GM21367 (cell line): ENCODE measurements at regions not wholly inside any gene's neighbourhood (a gene's known extent, or its start where the extent isn't known, plus 50 kb on each side); places are given as distances from the start of the nearest gene placed in this dataset.
"Not testable (repeated sequence)": the region's sequence is repeated elsewhere in the genome, so short reads cannot be mapped to it uniquely, and the experiment has no call there.

Experiments used
- ATAC-seq: cut with Tn5 transposase; IDR thresholded peaks from one replicate; pipeline ENCODE4 v1.9.1; 2021; ENCODE audit not compliant: unreplicated experiment

DNA sequence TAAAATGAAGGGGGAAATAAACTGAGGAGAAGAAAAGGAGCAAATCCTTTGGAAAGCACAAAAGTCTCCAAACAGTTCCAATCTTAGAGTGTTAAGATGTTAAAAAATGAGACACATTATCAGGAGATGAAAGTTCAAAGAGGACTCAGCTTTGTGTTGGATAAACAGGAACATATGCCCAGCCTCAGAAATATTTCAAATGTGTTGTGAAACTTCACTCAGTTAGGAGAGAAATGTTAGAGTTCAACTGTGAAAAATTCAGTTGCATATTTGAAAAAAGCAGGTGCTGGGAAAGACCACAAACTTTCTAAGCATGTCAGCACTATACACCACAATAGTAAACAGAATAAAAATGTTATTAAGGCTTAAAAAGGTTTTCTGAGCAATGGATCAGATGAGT is 136.8 kb upstream of the PRKD1 start:
- ATAC-seq, result no peak

DNA sequence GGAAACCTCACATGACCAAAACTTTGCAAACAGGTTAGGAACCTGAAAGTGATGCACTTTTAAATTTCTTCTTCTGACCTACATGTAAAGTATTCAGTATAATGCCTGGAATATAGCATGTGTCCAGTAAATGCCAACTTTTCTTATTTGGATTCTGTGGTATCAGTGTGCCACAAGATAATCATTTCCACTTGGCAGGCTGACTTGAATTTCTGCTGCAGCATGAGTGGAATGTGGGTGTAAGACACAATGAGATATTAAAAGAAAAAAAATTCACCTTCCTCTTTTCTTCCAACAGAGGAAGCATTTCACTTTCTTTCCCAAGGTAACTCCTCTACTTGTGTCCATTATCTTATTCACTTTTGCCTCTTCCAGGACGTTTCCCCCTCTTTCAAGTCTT is 141.9 kb upstream of the PRKD1 start:
- no peak for ATAC-seq

DNA sequence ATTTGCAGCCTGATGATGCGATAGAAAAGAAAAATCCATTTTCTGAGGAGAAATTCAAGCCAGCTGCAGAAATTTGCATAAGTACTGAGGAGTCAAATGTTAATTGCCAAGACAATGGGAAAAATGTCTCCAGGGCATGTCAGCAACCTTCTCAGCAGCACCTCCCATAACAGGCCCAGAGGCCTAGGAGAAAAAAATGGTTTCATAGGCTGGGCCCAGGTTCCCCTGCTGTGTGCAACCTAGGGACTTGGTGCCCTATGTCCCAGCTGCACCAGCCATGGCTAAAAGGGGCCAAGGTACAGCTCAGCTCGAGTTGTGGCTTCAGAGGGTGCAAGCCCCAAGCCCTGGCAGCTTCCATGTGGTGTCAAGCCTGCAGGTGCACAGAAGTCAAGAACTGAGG is 144.8 kb upstream of the PRKD1 start:
- not testable (repeated sequence) for ATAC-seq

GRCh38 chr14:30077946-30078345 is 150.3 kb upstream of the PRKD1 start:
- no peak for ATAC-seq

GRCh38 chr14:30078811-30079402 is 151.3 kb upstream of the PRKD1 start:
- no peak for ATAC-seq

DNA sequence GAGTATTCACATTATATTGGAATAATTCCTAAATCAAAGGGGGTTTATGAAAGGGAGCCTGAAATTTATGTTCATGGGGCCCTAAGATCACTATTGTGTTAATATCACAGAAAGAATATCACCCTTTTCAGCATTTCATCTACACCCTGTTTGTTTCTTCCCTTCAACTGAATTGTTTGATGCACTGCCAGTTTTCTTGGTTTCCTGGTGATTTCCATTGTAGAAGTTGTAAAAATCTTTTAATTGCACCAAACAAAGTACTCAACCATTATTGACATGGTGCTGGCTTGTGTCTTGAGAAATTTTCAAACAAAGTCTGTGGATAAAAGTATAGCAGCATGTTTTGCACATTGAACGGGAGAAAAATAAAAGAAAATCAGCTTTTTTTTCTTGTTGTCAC is 154.8 kb upstream of the PRKD1 start:
- no peak for ATAC-seq

GRCh38 chr14:30084811-30085210 is 157.2 kb upstream of the PRKD1 start:
- no peak for ATAC-seq

- ATAC-seq, result no peak
These were observed 158.3 kb upstream of the PRKD1 start for GRCh38 chr14:30085943-30086342.

- no peak for ATAC-seq
These were observed 161.0 kb upstream of the PRKD1 start for GRCh38 chr14:30088620-30089019.

DNA sequence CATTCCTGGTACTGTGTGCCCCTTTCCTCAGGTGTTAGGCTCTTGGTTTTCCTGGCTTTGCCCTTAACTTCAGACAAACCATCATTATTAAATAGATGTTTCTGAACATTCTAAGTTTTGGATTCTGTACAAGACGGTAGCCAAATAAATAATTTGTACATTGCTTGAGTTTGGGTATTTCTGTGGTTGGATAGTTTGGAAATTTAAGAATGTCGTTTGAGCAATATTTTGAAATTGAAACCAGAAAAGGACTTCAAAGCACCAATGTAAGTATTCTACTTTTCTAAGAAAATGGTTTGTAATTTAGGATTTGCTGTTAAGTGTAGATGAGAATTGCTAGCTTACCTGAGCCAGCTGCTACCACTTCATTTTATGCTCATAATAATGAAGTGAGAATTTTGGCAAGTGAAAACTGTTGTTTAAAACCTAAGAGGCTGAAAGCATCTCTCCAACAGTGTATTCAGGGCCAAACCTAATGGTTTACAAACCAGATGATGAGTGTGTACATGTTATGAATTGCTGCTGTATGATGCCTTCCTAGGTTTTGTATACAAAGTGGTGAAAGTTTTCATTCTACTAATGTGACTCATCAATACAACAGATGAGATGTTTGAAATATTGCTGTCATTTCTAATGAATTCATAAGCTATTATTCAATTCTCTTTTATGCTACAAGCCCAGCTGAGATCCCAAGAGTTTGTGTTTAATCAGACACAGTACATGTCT is 181.5 kb upstream of the PRKD1 start:
- no peak for ATAC-seq

- no peak for ATAC-seq
These were observed 186.4 kb upstream of the PRKD1 start for GRCh38 chr14:30114051-30114450.

DNA sequence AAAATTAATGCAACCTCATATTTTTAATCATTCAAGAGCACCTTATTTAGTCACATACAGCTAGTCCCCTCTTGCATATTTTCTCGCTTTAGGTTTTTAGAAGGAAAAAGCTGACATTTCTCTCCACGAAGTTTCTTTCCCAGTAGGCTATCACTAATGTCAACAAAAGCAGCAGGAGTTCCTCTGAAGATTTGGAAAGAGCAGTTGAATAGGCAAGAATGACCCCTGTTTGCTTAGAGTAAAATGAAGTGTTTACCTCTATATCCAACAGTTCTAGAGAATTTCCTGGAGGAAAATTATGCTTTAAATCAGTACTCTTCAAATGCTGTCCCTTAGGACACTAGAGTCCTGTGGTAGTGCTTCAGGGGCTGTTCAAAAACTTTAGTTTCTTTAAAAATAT is 188.1 kb upstream of the PRKD1 start:
- ATAC-seq, result no peak

- ATAC-seq, result no peak
These were observed 191.5 kb upstream of the PRKD1 start for GRCh38 chr14:30118992-30119640.

DNA sequence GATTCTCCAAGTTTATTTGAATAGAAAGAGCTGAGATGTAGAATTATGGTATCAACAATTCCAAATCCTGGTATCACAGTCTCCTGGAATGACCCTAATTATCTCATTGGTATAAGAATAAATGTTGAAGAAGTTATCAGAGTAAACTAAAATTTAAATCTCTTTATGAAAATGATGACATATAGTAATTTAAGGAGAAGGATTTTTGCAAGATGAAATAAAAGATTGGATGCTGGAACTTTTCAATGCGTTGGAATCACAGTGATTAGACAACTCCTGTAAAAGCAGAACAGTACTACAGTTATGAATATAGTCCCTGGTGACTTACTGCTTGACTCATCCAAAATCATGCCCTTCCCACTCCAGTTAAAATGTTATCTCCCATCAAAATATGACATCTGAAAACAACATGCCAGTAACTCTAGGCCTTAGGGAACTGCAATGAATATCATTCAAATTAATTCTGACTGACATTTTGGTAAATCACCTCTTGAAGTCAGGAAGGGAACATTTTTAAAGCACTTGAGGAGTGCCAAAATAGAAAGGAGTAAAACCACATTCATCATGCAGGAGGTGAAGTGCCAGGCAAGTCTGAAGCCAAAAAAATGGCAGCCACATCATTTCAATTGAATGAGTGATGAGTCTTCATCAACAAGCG is 197.8 kb upstream of the PRKD1 start:
- ATAC-seq, result no peak

DNA sequence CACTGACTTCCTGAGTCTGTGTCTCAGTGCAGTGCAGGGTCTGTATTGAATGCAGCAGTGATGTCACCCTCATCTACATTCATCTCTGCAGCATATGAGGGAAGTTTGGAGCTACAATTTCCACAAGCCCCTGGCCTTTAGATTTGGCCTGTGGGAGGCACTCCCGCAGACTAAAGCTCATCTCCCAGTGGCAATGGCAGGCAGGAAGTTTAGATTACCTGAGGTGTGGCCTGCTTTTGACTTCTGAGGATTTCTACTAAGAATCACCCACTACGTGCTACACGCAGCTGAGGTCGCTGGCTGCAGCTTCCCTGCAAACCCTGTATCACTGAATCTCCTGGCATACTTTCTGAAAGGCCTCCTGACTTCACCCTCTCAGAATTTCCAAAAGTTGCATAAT is 202.2 kb upstream of the PRKD1 start:
- ATAC-seq, result no peak

- ATAC-seq, result no peak
These were observed 204.0 kb upstream of the PRKD1 start for GRCh38 chr14:30131581-30132097.

- no peak for ATAC-seq
These were observed 204.5 kb upstream of the PRKD1 start for GRCh38 chr14:30132196-30132595.

DNA sequence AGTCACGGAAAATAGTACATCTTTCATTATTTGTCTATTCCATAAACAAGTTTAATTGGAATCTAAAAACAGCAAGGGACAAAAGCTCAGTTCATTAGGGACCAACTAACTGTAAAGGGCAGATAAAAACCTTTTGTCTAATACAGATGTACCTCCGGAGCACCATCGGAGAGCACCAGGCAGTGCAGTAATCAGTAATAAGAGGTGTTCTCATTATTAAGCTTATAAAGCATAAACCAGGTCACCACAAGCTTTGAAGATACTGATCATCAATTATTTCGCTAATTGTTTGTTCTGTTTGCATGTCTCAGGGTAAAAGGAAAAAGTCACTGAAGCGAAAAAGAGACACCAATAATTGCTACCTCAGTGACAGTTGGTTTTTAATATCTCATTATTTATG is 207.3 kb upstream of the PRKD1 start:
- ATAC-seq, result no peak

DNA sequence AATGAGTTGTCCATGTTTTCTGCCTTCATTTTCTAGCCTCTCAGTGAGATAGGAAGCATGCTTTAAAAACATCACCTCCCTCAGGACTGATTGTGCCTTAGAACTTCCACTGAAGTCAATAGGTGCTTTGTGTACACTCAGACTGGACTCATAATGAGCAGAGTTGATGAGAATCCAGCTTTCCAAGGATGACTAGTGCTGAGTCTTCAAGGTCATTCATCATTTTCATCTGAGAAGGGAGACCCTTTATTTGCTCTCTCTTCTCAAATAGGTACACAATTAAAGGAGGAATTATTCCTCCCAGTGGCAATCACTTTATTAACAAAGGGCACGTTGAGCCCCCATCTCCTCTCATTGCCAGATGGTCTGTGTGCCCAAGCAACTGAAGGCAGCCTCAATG is 210.9 kb upstream of the PRKD1 start:
- no peak for ATAC-seq

DNA sequence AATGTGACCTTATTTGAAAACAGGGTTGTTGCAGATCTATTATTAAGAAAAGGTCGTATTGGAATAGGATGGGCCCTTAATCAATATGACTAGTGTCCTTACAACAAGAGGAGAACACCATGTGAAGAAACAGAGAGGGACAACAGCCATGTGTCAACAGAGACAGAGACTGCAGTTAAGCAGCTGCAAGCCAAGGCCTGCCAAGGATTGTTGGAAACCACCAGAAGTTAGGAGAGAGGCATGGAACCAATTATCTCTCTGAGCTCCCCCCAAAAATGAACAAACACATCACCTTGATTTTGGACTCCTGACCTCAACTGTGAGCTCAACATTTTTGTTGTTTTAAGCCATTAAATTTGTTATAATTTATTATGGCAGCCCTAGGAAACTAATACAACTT is 214.6 kb upstream of the PRKD1 start:
- ATAC-seq, result no peak

DNA sequence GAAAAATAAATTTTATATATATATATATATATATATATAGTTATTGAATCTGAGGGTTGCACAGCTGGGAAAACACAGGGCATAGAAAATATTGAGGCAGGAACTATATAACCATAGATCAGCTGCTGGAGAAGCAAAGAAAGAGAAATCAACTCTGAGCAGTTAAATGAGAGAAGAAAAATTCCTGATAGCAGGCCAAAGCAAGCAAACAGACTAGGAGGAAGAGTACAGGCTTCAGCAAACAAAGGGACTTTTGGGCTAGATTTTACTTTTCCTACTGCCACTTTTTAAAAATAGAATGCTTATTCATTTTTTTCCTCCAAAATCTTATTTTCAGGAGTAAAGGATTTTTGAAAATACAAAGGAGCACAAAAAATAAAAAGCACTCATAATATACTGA is 216.0 kb upstream of the PRKD1 start:
- ATAC-seq, result no peak

GRCh38 chr14:30153717-30154116 is 226.1 kb upstream of the PRKD1 start:
- no peak for ATAC-seq
